ENCODE measurements at regions not wholly inside any gene's neighbourhood (a gene's known extent, or its start where the extent isn't known, plus 50 kb on each side); places are given as distances from the start of the nearest gene placed in this dataset.
A peak's percentile ranks its signal among the peaks of the same experiment; 100 is the strongest.
"Not testable (repeated sequence)": the region's sequence is repeated elsewhere in the genome, so short reads cannot be mapped to it uniquely, and the experiment has no call there.

DNA sequence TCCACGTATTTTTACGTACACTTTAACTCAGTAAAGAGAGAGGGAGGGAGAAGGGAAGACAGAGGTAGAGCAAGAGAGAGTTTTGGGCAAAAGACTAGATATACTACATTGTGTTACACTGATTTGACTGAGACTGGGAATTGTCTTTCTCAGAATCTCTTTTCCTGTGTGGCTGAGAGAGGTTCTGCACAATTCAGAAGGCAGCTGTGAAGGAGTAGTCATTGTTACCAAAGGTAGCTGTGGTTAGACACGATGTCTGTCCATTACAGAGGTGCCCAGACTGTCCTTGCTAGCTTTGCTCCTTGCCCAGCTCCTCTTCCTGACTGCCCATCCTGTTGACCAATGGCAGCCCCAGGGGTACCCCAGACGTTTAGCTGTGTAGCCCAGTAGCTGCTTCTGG, 577.5 kb upstream of the CBLB start:
- no peak overlapping the region for H3K4me3 ChIP-seq (ENCODE audit: low read depth, low read length)
- TF ChIP-seq, protein P1, sequence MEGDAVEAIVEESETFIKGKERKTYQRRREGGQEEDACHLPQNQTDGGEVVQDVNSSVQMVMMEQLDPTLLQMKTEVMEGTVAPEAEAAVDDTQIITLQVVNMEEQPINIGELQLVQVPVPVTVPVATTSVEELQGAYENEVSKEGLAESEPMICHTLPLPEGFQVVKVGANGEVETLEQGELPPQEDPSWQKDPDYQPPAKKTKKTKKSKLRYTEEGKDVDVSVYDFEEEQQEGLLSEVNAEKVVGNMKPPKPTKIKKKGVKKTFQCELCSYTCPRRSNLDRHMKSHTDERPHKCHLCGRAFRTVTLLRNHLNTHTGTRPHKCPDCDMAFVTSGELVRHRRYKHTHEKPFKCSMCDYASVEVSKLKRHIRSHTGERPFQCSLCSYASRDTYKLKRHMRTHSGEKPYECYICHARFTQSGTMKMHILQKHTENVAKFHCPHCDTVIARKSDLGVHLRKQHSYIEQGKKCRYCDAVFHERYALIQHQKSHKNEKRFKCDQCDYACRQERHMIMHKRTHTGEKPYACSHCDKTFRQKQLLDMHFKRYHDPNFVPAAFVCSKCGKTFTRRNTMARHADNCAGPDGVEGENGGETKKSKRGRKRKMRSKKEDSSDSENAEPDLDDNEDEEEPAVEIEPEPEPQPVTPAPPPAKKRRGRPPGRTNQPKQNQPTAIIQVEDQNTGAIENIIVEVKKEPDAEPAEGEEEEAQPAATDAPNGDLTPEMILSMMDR (IDR thresholded peaks at IDR 0.05; ENCODE audit: low read depth, low read length): no peak
- in situ Hi-C loops (cut with HindIII; ENCODE audit: low sequenced_read_pairs): no loop called here
- DNase-seq (ENCODE audit: low read depth, low spot score): no peak

DNA sequence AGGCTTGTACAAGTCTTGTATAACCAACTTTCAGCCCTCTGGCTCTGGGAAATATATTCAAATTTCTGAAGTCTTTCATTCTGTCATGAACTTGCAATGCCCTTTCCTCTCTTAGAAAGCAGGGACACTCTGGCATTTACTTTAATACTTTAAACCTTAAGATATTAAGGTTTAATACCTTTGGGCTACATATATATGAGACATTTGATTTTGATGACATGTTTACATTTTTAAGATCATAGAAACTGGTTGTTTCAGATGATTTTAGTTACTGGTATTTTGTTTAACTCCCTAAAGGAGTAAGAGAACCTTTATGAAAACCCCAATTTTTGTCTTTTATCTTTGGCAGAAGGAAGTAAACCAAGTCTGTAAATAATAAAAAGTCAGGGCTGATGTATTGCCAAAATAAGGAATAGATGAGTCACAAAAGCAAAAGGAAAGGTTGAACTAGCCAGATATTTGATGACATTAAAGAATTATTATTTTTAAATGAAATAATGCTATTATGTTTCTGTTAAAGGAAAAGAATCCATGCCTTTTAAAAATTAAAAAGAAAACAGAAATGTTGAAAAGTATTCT, 579.0 kb upstream of the CBLB start:
- TF ChIP-seq, protein P1 (IDR thresholded peaks at IDR 0.05; ENCODE audit: low read depth, low read length): no peak
- in situ Hi-C loops (cut with HindIII; ENCODE audit: low sequenced_read_pairs): no loop called here
- DNase-seq (ENCODE audit: low read depth, low spot score): no peak
- H3K4me3 ChIP-seq (ENCODE audit: low read depth, low read length): no peak overlapping the region

DNA sequence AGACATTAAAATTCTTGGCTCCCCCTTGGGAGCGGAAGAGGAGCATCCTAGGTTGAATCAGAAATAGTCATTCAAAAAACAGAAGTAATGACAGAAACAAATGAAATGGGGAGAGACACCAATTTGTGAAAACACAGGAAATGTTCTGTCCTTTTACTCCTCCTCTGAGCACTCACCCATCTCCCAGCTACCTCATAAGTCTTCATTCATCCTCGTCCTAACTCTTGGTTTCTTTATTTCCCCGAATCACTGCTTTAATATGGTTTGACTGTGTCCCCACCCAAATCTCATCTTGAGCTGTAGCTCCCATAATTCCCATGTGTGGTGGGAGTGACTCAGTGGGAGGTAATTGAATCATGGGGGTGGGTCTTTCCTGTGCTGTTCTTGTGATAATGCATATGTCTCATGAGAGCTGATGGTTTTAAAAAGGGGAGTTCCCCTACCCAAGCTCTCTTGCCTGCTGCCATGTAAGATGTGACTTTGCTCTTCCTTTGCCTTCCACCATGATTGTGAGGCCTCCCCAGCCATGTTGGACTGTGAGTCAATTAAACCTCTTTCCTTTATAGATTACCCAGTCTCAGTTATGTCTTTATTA, 579.7 kb upstream of the CBLB start:
- in situ Hi-C loops (cut with HindIII; ENCODE audit: low sequenced_read_pairs); H3K4me3 ChIP-seq (ENCODE audit: low read depth, low read length); DNase-seq (ENCODE audit: low read depth, low spot score): not testable (repeated sequence)

DNA sequence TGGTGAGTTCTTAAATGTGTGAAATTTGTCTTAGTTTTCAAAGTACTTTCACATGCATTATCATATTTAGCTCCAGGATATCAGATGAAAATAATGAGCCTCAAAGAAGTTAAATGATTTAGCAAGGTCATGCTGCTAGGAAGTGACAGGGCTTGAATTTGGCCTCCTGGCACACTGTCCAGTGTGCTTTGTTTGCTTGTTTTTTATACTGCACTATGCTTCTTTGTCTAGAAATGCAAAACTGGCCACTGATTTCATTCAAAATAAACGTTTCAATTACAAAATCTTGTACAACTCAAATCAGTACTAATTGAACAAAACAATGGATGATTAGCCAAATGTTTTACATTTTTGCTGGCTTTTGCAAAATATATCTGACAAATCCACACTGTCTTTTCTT, 583.3 kb upstream of the CBLB start:
- H3K4me3 ChIP-seq (ENCODE audit: low read depth, low read length): no peak overlapping the region
- DNase-seq (ENCODE audit: low read depth, low spot score): no peak
- in situ Hi-C loops (cut with HindIII; ENCODE audit: low sequenced_read_pairs): no loop called here
- TF ChIP-seq, protein P1 (IDR thresholded peaks at IDR 0.05; ENCODE audit: low read depth, low read length): no peak

DNA sequence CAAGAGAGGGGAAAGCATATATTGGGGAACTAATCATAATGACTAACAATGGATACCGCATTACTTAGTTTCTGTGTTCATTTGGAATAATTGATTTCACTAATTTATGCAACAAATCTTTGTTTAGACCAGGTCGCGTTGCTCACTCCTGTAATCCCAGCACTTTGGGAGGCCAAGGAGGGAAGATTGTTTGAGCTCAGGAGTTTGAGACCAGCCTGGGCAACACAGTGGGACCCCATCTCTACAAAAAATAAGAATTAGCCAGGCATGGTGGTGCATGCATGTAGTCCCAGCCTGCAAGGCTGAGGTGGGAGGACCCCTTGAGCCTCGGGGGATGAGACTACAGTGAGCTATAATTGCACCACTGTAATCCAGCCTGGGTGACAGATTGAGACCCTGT, 585.7 kb upstream of the CBLB start:
- TF ChIP-seq, protein P1 (IDR thresholded peaks at IDR 0.05; ENCODE audit: low read depth, low read length): no peak
- no peak for DNase-seq (ENCODE audit: low read depth, low spot score)
- in situ Hi-C loops (cut with HindIII; ENCODE audit: low sequenced_read_pairs): no loop called here
- no peak overlapping the region for H3K4me3 ChIP-seq (ENCODE audit: low read depth, low read length)

DNA sequence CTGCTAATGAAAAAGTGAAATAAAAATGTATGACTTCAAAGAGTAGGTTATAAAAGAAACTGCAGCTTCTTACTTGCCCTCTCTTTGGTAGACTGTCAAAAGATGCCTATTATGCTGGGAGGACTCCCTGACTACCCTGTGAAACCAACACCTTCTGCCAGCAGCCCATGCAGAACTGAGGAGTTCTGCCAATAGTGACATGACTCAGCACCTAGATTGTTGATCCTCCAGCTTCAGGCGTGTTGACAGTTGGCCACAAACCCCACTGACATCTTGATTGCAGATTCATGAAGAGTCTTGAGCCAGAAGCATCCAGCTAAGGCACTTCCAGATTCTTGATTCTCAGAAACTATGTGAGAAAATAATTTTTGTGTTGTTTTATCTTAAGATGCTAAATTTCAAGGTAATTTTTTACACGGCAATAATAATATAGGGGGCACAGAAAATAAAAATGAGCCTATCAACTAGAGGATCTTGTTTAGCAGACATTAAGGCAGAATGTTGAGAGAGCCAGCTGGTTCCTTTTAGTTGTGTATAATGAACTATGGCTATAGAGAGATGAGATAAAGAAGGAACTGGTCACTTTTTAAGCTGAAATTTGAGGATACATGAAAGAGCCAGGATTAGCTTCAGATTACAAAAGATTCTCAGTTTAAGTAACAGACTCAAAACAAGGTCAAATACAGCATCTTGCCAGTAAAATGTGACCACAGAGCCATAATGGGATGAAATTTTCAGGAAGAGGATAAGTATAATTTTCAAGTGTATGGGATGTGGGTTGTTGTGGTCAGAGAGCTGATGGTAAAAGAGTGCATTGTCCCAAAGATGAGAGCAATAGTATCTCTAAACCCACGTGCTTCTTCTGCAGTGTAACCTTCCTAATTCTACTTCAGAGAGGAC, 588.7 kb upstream of the CBLB start:
- TF ChIP-seq, protein P1 (IDR thresholded peaks at IDR 0.05; ENCODE audit: low read depth, low read length): no peak
- in situ Hi-C loops (cut with HindIII; ENCODE audit: low sequenced_read_pairs): no loop called here
- H3K4me3 ChIP-seq (ENCODE audit: low read depth, low read length): no peak overlapping the region
- DNase-seq (ENCODE audit: low read depth, low spot score): peak; percentile 94

DNA sequence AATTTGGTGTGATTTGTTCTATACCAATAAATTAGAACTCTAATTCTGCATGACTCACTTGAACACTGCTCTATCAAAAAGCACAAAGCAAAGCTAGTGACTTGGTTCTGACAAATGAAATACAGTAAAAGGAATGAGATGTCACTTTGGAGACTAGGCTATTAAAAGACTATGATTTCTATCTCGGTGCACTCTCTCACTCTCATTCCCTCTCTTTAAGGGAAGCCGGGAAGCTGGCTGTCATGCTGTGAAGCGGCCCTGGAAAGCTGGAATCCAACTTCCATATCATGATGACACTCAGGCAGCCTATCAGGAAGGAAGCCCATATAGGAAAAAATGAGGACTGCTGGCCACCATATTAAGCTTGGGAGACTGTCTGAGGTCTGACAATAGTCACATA, 590.1 kb upstream of the CBLB start:
- no peak overlapping the region for H3K4me3 ChIP-seq (ENCODE audit: low read depth, low read length)
- in situ Hi-C loops (cut with HindIII; ENCODE audit: low sequenced_read_pairs): no loop called here
- TF ChIP-seq, protein P1 (IDR thresholded peaks at IDR 0.05; ENCODE audit: low read depth, low read length): no peak
- no peak for DNase-seq (ENCODE audit: low read depth, low spot score)
